Activated CD4-positive, alpha-beta T cell treated with anti-CD3 and anti-CD28 coated beads for 36 hours (primary cell): ENCODE measurements at regions not wholly inside any gene's neighbourhood (a gene's known extent, or its start where the extent isn't known, plus 50 kb on each side); places are given as distances from the start of the nearest gene placed in this dataset.

ENCODE experiments used
- ATAC-seq: fragments of 200-7000 bp; cut with Tn5 transposase; one replicate; pipeline ENCODE4 v1.10.0; 2021; ENCODE audit warnings: mild to moderate bottlenecking, moderate library complexity
- CTCF ChIA-PET: fragments of 350-600 bp; sonication (Branson Sonifier 250); formaldehyde crosslinking; loops from one replicate; lab custom pipeline; 2021; ENCODE audit warnings: antibody characterized with exemption; lab: Charles Lee
- POLR2A ChIA-PET: fragments of 350-600 bp; sonication (Branson Sonifier 250); formaldehyde crosslinking; loops from one replicate; lab custom pipeline; 2021; ENCODE audit warnings: antibody characterized with exemption, inconsistent platforms; lab: Charles Lee
- DNase-seq: peaks from one replicate; pipeline ENCODE4 v3.0.0-alpha.2; 2020
- H3K27ac Mint-ChIP-seq: one replicate; pipeline ENCODE4 v1.8.0; 2021; ENCODE audit warnings: mixed read lengths
- H3K27me3 Mint-ChIP-seq: one replicate; pipeline ENCODE4 v1.8.0; 2021; ENCODE audit warnings: mixed read lengths
- H3K36me3 Mint-ChIP-seq: one replicate; pipeline ENCODE4 v1.8.0; 2021; ENCODE audit warnings: low read depth, mixed read lengths
- H3K4me1 Mint-ChIP-seq: one replicate; pipeline ENCODE4 v1.8.0; 2021; ENCODE audit warnings: mixed read lengths
- H3K4me3 Mint-ChIP-seq: one replicate; pipeline ENCODE4 v1.8.0; 2021; ENCODE audit warnings: mild to moderate bottlenecking, moderate library complexity, mixed read lengths
- H3K9me3 Mint-ChIP-seq: one replicate; pipeline ENCODE4 v1.8.0; 2021; ENCODE audit warnings: low read depth, mixed read lengths
- intact Hi-C, 2 experiments: fragments of 100-400 bp; cut with DNase I in 1 of 2; cut with micrococcal nuclease in 1 of 2; formaldehyde crosslinking; loops; one replicate each; pipeline versions ENCODE4 v1.14.2 to v1.15.1; 2022 to 2024; cut with DNase I, micrococcal nuclease

DNA sequence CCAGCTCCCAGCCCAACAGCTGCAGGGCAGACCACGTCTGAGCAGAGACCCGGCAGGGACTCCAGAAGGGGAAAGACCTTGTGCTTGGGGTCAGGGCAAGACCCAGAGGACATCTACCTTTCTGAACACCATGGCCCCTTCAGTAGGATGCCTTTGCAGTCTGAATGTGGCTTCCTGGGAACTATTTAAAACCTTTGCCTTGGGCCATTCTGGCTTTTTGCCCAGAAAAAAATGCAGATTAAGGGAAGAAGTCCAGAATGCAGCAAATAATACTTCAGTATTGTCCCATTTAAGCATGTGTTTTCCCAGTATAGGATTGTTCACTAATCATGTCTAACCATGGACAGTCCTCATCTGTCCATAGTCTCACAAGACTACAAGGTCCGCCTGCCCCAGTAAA lies 67.5 kb upstream of the ERCC6L2 start:
- Mint-ChIP-seq H3K4me3 (no peak overlapping the region), H3K4me1 (peaks cover 13% of the 10 kb centered on the region), H3K36me3 (peaks cover 3% of the 10 kb centered on the region), H3K9me3 (peaks cover 3% of the 10 kb centered on the region), H3K27me3 (peaks cover 9% of the 10 kb centered on the region), H3K27ac (no peak overlapping the region)
- CTCF ChIA-PET, result interaction anchor here (0.6 kb wide), 1 partner anchor 228 kb away, joined by 3 read pairs; no protein-coding TSS in a partner anchor
- POLR2A ChIA-PET, result no interaction called here
- ATAC-seq (no peak), DNase-seq (no peak)
- intact Hi-C loops, result no loop called here

DNA sequence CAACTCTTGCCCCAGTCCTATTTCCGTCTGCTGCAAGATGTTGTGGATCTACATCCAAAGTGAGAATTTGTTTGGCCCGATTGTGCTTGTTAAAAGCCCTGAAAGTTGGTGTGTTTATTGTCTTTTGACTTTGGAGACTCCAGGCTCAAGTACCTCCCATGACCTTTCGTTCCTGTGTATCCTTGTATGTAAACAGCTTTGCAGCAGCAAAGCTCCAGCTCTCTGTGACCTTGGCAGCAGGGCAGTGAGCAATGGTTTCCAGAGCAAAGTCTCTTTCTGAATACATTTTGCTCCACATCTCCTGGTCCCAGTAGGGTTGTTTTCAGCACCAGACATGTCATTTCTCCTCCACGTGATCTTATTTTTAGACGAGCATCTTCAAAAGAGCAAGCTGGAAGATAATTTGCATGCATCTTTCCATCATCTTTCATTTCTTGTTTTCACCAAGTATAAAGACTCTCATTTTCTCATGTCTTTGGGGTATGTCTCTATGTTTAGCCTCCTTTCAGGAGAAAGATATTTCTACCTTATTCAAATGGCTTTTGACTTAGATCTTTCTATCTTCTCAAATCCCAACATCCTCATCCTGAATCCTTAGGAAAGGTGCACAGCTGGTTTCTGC lies 68.1 kb upstream of the ERCC6L2 start:
- CTCF ChIA-PET, result no interaction called here
- Mint-ChIP-seq H3K4me3 (no peak overlapping the region), H3K9me3 (peaks cover 3% of the 10 kb centered on the region), H3K4me1 (peaks cover 13% of the 10 kb centered on the region), H3K36me3 (peaks cover under 1% of the 10 kb centered on the region), H3K27ac (no peak overlapping the region), H3K27me3 (peaks cover 11% of the 10 kb centered on the region)
- DNase-seq (no peak), ATAC-seq (no peak)
- POLR2A ChIA-PET, result no interaction called here
- intact Hi-C loops, result no loop called here

DNA sequence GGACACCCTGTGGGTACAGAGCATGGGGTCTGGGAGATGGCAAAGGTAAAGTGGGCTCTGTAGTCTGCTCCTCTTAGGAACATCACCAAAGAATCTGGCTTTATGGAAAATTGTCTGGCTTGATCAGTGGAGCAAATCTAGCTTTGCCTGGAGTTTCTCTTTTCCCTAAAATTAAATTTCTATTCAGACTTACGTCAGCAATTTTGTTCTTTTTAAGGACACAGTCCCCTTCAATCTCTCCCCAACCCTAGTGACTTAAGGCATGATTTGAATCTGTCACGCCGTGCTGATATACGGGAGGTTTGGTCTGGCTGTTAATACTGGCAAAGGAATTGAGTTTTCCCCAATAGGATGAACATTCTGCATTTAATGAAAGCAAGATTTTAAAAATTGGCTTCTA lies 72.3 kb upstream of the ERCC6L2 start:
- Mint-ChIP-seq H3K4me1 (peaks cover 6% of the 10 kb centered on the region), H3K4me3 (no peak overlapping the region), H3K27ac (no peak overlapping the region), H3K36me3 (no peaks in the 10 kb centered on the region), H3K27me3 (peaks cover 19% of the 10 kb centered on the region), H3K9me3 (peaks cover 3% of the 10 kb centered on the region)
- intact Hi-C loops, result no loop called here
- ChIA-PET POLR2A (no interaction called here), CTCF (no interaction called here)
- DNase-seq (no peak), ATAC-seq (no peak)

- ChIA-PET POLR2A (interaction anchor here (0.7 kb wide), 1 partner anchor 30 kb away, joined by 3 read pairs; no protein-coding TSS in a partner anchor), CTCF (interaction anchor here (1.0 kb wide), 1 partner anchor 8 kb away, joined by 3 read pairs; no protein-coding TSS in a partner anchor)
- ATAC-seq, result no peak
- intact Hi-C loops, result no loop called here
- H3K27me3 Mint-ChIP-seq, result peaks cover 16% of the 10 kb centered on the region
- H3K27ac Mint-ChIP-seq, result no peak overlapping the region
- H3K4me3 Mint-ChIP-seq, result no peak overlapping the region
- peaks cover 3% of the 10 kb centered on the region for H3K9me3 Mint-ChIP-seq
- DNase-seq, result no peak
- no peaks in the 10 kb centered on the region for H3K36me3 Mint-ChIP-seq
- H3K4me1 Mint-ChIP-seq, result no peaks in the 10 kb centered on the region
Observed at GRCh38 chr9:95801797-95802196, 73.7 kb upstream of the ERCC6L2 start.

GRCh38 chr9:95796029-95796428 lies 79.5 kb upstream of the ERCC6L2 start:
- Mint-ChIP-seq H3K27me3 (peaks cover 8% of the 10 kb centered on the region), H3K27ac (no peak overlapping the region), H3K9me3 (no peaks in the 10 kb centered on the region), H3K4me1 (no peaks in the 10 kb centered on the region), H3K4me3 (no peak overlapping the region), H3K36me3 (no peaks in the 10 kb centered on the region)
- ATAC-seq, result no peak
- no peak for DNase-seq
- intact Hi-C loops, result no loop called here
- CTCF ChIA-PET, result no interaction called here
- POLR2A ChIA-PET, result no interaction called here

- Mint-ChIP-seq H3K4me1 (no peaks in the 10 kb centered on the region), H3K27me3 (peaks cover 6% of the 10 kb centered on the region), H3K9me3 (no peaks in the 10 kb centered on the region), H3K36me3 (no peaks in the 10 kb centered on the region), H3K27ac (no peak overlapping the region), H3K4me3 (no peak overlapping the region)
- intact Hi-C loops, result no loop called here
- CTCF ChIA-PET, result no interaction called here
- no peak for DNase-seq
- POLR2A ChIA-PET, result no interaction called here
- no peak for ATAC-seq
Observed at GRCh38 chr9:95793924-95794828, 81.3 kb upstream of the ERCC6L2 start.

- POLR2A ChIA-PET, result no interaction called here
- H3K4me1 Mint-ChIP-seq, result no peaks in the 10 kb centered on the region
- H3K27me3 Mint-ChIP-seq, result peaks cover 6% of the 10 kb centered on the region
- no peak overlapping the region for H3K4me3 Mint-ChIP-seq
- no peak for ATAC-seq
- no peak for DNase-seq
- no peak overlapping the region for H3K27ac Mint-ChIP-seq
- no peaks in the 10 kb centered on the region for H3K9me3 Mint-ChIP-seq
- intact Hi-C loops, result no loop called here
- H3K36me3 Mint-ChIP-seq, result no peaks in the 10 kb centered on the region
- CTCF ChIA-PET, result no interaction called here
Observed at GRCh38 chr9:95791695-95792094, 83.8 kb upstream of the ERCC6L2 start.

DNA sequence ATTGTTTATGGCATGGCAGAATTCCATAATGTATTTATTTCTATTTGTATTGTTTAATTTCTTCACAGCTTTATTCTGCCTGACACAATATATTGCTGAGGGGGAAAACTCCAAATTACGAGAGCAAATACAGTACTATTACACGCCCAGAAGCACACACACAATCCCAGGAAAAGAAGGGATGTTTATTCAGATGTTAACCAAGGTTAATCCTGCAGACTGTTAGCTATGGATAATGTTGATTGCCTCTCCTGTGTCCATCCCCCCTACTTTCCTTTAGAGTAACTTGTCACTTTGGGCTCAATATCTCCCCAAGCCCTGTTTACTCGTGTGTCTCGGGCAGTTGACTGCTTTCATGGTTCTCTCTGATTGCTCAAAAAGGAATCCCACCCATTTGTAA lies 84.2 kb upstream of the ERCC6L2 start:
- ChIA-PET CTCF (no interaction called here), POLR2A (no interaction called here)
- H3K9me3 Mint-ChIP-seq, result no peaks in the 10 kb centered on the region
- no peaks in the 10 kb centered on the region for H3K4me1 Mint-ChIP-seq
- intact Hi-C loops, result no loop called here
- no peaks in the 10 kb centered on the region for H3K36me3 Mint-ChIP-seq
- no peak overlapping the region for H3K27ac Mint-ChIP-seq
- no peak for ATAC-seq
- peaks cover 6% of the 10 kb centered on the region for H3K27me3 Mint-ChIP-seq
- DNase-seq, result no peak
- H3K4me3 Mint-ChIP-seq, result no peak overlapping the region

- DNase-seq, result no peak
- no peak overlapping the region for H3K4me3 Mint-ChIP-seq
- H3K9me3 Mint-ChIP-seq, result no peaks in the 10 kb centered on the region
- H3K27me3 Mint-ChIP-seq, result no peaks in the 10 kb centered on the region
- H3K4me1 Mint-ChIP-seq, result no peaks in the 10 kb centered on the region
- H3K36me3 Mint-ChIP-seq, result no peaks in the 10 kb centered on the region
- intact Hi-C loops, result no loop called here
- no peak overlapping the region for H3K27ac Mint-ChIP-seq
- POLR2A ChIA-PET, result no interaction called here
- ATAC-seq, result no peak
- CTCF ChIA-PET, result no interaction called here
Observed at GRCh38 chr9:95788521-95788991, 86.9 kb upstream of the ERCC6L2 start.

GRCh38 chr9:95788021-95788420 lies 87.5 kb upstream of the ERCC6L2 start:
- intact Hi-C loops, result no loop called here
- no peaks in the 10 kb centered on the region for H3K36me3 Mint-ChIP-seq
- H3K27me3 Mint-ChIP-seq, result no peaks in the 10 kb centered on the region
- no peaks in the 10 kb centered on the region for H3K4me1 Mint-ChIP-seq
- H3K4me3 Mint-ChIP-seq, result no peak overlapping the region
- CTCF ChIA-PET, result interaction anchor here (0.9 to 1.0 kb wide), 2 partner anchors 119 to 219 kb away, joined by 3 to 4 read pairs; no protein-coding TSS in a partner anchor
- ATAC-seq (no peak), DNase-seq (no peak)
- H3K9me3 Mint-ChIP-seq, result no peaks in the 10 kb centered on the region
- POLR2A ChIA-PET, result no interaction called here
- no peak overlapping the region for H3K27ac Mint-ChIP-seq

DNA sequence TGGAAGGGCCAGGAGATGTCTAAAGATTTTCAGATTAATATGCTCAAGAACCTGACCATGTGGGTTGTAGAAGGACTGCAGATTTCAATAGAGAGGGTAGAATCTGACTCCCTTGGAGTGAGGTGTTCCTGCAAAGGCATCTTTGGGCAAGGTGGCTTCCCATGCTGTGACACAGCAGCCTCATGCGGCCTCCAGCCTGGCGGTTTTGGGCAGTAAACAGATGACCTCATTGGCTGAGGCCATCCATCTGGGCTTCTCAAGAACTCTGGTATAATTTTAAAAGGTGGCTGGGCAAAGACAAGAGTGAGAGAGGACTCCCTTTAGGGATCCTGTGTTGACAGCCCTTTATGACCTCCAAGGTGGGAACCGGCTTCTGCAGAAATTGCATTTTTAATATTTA lies 90.3 kb upstream of the ERCC6L2 start:
- no peaks in the 10 kb centered on the region for H3K27me3 Mint-ChIP-seq
- ChIA-PET POLR2A (no interaction called here), CTCF (no interaction called here)
- no peak overlapping the region for H3K4me3 Mint-ChIP-seq
- no peaks in the 10 kb centered on the region for H3K36me3 Mint-ChIP-seq
- H3K9me3 Mint-ChIP-seq, result no peaks in the 10 kb centered on the region
- intact Hi-C loops, result no loop called here
- no peak overlapping the region for H3K27ac Mint-ChIP-seq
- DNase-seq, result no peak
- no peaks in the 10 kb centered on the region for H3K4me1 Mint-ChIP-seq
- ATAC-seq, result no peak

- H3K27me3 Mint-ChIP-seq, result no peaks in the 10 kb centered on the region
- H3K4me3 Mint-ChIP-seq, result no peak overlapping the region
- H3K9me3 Mint-ChIP-seq, result no peaks in the 10 kb centered on the region
- no peaks in the 10 kb centered on the region for H3K36me3 Mint-ChIP-seq
- intact Hi-C loops, result no loop called here
- ATAC-seq, result no peak
- POLR2A ChIA-PET, result no interaction called here
- no peak overlapping the region for H3K27ac Mint-ChIP-seq
- DNase-seq, result no peak
- CTCF ChIA-PET, result no interaction called here
- H3K4me1 Mint-ChIP-seq, result no peaks in the 10 kb centered on the region
Observed at GRCh38 chr9:95784318-95784717, 91.2 kb upstream of the ERCC6L2 start.
